HCT116 (cell line): ENCODE measurements at regions not wholly inside any gene's neighbourhood (a gene's known extent, or its start where the extent isn't known, plus 50 kb on each side); places are given as distances from the start of the nearest gene placed in this dataset.
A peak's percentile ranks its signal among the peaks of the same experiment; 100 is the strongest.

Source experiments
- ATAC-seq: fragments of 200-7000 bp; cut with Tn5 transposase; 2 replicates; pipeline ENCODE4 v1.9.1; 2020; ENCODE audit warnings: mild to moderate bottlenecking, moderate library complexity
- BruUV-seq: library from RNA; stranded (reverse); fragments of 400-500 nt; replicated peaks from 2 replicates; lab custom pipeline; 2021; lab: Mats Ljungman, UMichigan
- CTCF ChIA-PET: fragments of 300-600 bp; sonication (Branson Sonifier 250); formaldehyde crosslinking; loops from one replicate; lab custom pipeline; 2021; ENCODE audit warnings: antibody characterized with exemption; lab: Charles Lee
- POLR2A ChIA-PET: fragments of 300-600, 350-600 bp; sonication (Branson Sonifier 250); formaldehyde crosslinking; loops from one replicate; lab custom pipeline; 2021; ENCODE audit warnings: antibody characterized with exemption; lab: Charles Lee
- RAD21 ChIA-PET, 2 experiments: fragments of 300-600 bp; sonication (Branson Sonifier 250); formaldehyde crosslinking; loops; one replicate each; lab custom pipeline; 2023; ENCODE audit warnings: low total read pairs in 2 of 2; ENCODE audit not compliant: uncharacterized antibody in 2 of 2, unreplicated experiment in 2 of 2, low non-redundant PET in 1 of 2; lab: Charles Lee
- DNase-seq: peaks from one replicate; pipeline ENCODE4 v3.0.0-alpha.2; 2010; ENCODE audit warnings: low read depth, low spot score
- H2AFZ ChIP-seq: fragments of 200-600 bp; shearing (Covaris generic), sonication (generic); 2 replicates; pipeline ENCODE4 v1.6.1; 2017; ENCODE audit warnings: low read depth, mixed run types, mixed read lengths, antibody characterized with exemption, low read length; ENCODE audit not compliant: poor library complexity, severe bottlenecking
- H3K27ac ChIP-seq: 2 replicates; pipeline ENCODE4 v1.5.1; 2012; ENCODE audit warnings: low read depth, low read length
- H3K27me3 ChIP-seq: fragments of 200-600 bp; sonication (generic); 2 replicates; pipeline ENCODE4 v1.6.1; 2016; ENCODE audit warnings: mixed run types, low read length, mixed read lengths; ENCODE audit not compliant: insufficient read depth
- H3K36me3 ChIP-seq, 2 experiments: fragments of 200-500 bp in 1 of 2; fragments of 200-600 bp in 1 of 2; sonication (Bioruptor generic) in 1 of 2; sonication (generic) in 1 of 2; 2 replicates each; pipeline versions ENCODE4 v1.5.1 to v1.6.1; 2014 to 2016; ENCODE audit warnings: low read length in 2 of 2, inconsistent platforms in 1 of 2, mixed read lengths in 1 of 2, mixed run types in 1 of 2; ENCODE audit not compliant: insufficient read depth in 2 of 2, control insufficient read depth in 1 of 2
- H3K4me1 ChIP-seq, 2 experiments: fragments of 200-600 bp in 1 of 2; sonication (generic) in 1 of 2; 2 replicates each; pipeline versions ENCODE4 v1.5.1 to v1.6.1; 2012 to 2017; ENCODE audit warnings: low read length in 2 of 2, inconsistent platforms in 1 of 2, mild to moderate bottlenecking in 1 of 2, mixed read lengths in 1 of 2, mixed run types in 1 of 2, moderate library complexity in 1 of 2; ENCODE audit not compliant: insufficient read depth in 2 of 2, control insufficient read depth in 1 of 2
- H3K4me2 ChIP-seq: fragments of 200-600 bp; sonication (generic); 2 replicates; pipeline ENCODE4 v1.6.1; 2017; ENCODE audit warnings: mixed run types, low read length, mixed read lengths
- H3K4me3 ChIP-seq, 2 experiments: fragments of 200-600 bp in 1 of 2; sonication (generic) in 1 of 2; replicated peaks in 1 of 2; 2 replicates each; pipeline ENCODE4 v1.5.1; 2011 to 2016; ENCODE audit warnings: low read length in 2 of 2, control low read depth in 1 of 2, low read depth in 1 of 2, mild to moderate bottlenecking in 1 of 2, mixed read lengths in 1 of 2, mixed run types in 1 of 2
- H3K79me2 ChIP-seq: fragments of 200-600 bp; sonication (generic); 2 replicates; pipeline ENCODE4 v1.6.1; 2017; ENCODE audit warnings: mild to moderate bottlenecking, mixed run types, low read length, moderate library complexity, mixed read lengths; ENCODE audit not compliant: insufficient read depth
- H3K9ac ChIP-seq: fragments of 200-600 bp; sonication (generic); 2 replicates; pipeline ENCODE4 v1.6.1; 2016; ENCODE audit warnings: low read length, mixed read lengths
- H3K9me2 ChIP-seq: fragments of 200-600 bp; sonication (generic), shearing (Covaris generic); 2 replicates; pipeline ENCODE4 v1.6.1; 2017; ENCODE audit warnings: mixed run types, mild to moderate bottlenecking, moderate library complexity; ENCODE audit not compliant: insufficient read depth
- H3K9me3 ChIP-seq, 2 experiments: fragments of 200-500 bp in 1 of 2; fragments of 200-600 bp in 1 of 2; sonication (Bioruptor generic) in 1 of 2; sonication (generic) in 1 of 2; 2 replicates each; pipeline ENCODE4 v1.6.1; 2014 to 2017; ENCODE audit warnings: low read length in 2 of 2, mixed read lengths in 2 of 2, inconsistent platforms in 1 of 2, low read depth in 1 of 2, mild to moderate bottlenecking in 1 of 2, mixed run types in 1 of 2, moderate library complexity in 1 of 2; ENCODE audit not compliant: control insufficient read depth in 1 of 2, insufficient read depth in 1 of 2
- H4K20me1 ChIP-seq: fragments of 200-600 bp; sonication (generic), shearing (Covaris generic); 2 replicates; pipeline ENCODE4 v1.6.1; 2017; ENCODE audit warnings: mixed run types, mild to moderate bottlenecking, moderate library complexity; ENCODE audit not compliant: insufficient read depth
- EGR1 ChIP-seq: IDR thresholded peaks from 2 replicates; pipeline ENCODE4 v1.6.1; 2012; ENCODE audit warnings: low read depth
- EZH2phosphoT487 ChIP-seq: fragments of 200-600 bp; IDR thresholded peaks from 2 replicates; pipeline ENCODE4 v1.6.1; 2018; ENCODE audit warnings: antibody characterized with exemption, borderline replicate concordance
- FOSL1 ChIP-seq: IDR thresholded peaks from 2 replicates; pipeline ENCODE4 v1.6.1; 2012; ENCODE audit warnings: low read depth
- POLR2AphosphoS5 ChIP-seq: IDR thresholded peaks from 2 replicates; pipeline ENCODE4 v1.6.1; 2011; ENCODE audit warnings: mild to moderate bottlenecking, low read depth, low read length, moderate library complexity
- RAD21 ChIP-seq: IDR thresholded peaks from 2 replicates; pipeline ENCODE4 v1.6.1; 2012; ENCODE audit warnings: low read depth, mild to moderate bottlenecking
- YY1 ChIP-seq: IDR thresholded peaks from 2 replicates; pipeline ENCODE4 v1.6.1; 2011; ENCODE audit warnings: low read length, low read depth, moderate library complexity, mild to moderate bottlenecking; ENCODE audit not compliant: insufficient replicate concordance; ENCODE audit errors: extremely low read depth
- ZBTB33 ChIP-seq: IDR thresholded peaks from 2 replicates; pipeline ENCODE4 v1.6.1; 2011; ENCODE audit warnings: mild to moderate bottlenecking, low read length, moderate library complexity; ENCODE audit not compliant: insufficient replicate concordance; ENCODE audit errors: extremely low read depth
- ZNF274 ChIP-seq: fragments of 200-500 bp; sonication (Bioruptor generic); IDR thresholded peaks from 2 replicates; pipeline ENCODE4 v1.6.1; 2014; ENCODE audit warnings: mild to moderate bottlenecking, low read depth, low read length, inconsistent platforms
- intact Hi-C: fragments of 100-400 bp; cut with micrococcal nuclease; formaldehyde crosslinking; loops from 2 replicates; pipeline ENCODE4 v1.10.0; 2022
- TF ChIP-seq, protein P1 (sequence below): IDR thresholded peaks from 2 replicates; pipeline ENCODE4 v1.6.1; 2012
- TF ChIP-seq, protein P2 (sequence below), 3 experiments: fragments of 200-600 bp in 1 of 3; sonication (generic) in 1 of 3; IDR thresholded peaks in 2 of 3; conservative IDR thresholded peaks in 1 of 3; 2 replicates each; pipeline ENCODE4 v1.5.1; 2012 to 2017; ENCODE audit warnings: low read depth in 2 of 3, low read length in 2 of 3, antibody characterized with exemption in 1 of 3, borderline replicate concordance in 1 of 3, control low read depth in 1 of 3, mild to moderate bottlenecking in 1 of 3, mixed read lengths in 1 of 3, mixed run types in 1 of 3, moderate library complexity in 1 of 3; ENCODE audit not compliant: insufficient read depth in 1 of 3

DNA sequence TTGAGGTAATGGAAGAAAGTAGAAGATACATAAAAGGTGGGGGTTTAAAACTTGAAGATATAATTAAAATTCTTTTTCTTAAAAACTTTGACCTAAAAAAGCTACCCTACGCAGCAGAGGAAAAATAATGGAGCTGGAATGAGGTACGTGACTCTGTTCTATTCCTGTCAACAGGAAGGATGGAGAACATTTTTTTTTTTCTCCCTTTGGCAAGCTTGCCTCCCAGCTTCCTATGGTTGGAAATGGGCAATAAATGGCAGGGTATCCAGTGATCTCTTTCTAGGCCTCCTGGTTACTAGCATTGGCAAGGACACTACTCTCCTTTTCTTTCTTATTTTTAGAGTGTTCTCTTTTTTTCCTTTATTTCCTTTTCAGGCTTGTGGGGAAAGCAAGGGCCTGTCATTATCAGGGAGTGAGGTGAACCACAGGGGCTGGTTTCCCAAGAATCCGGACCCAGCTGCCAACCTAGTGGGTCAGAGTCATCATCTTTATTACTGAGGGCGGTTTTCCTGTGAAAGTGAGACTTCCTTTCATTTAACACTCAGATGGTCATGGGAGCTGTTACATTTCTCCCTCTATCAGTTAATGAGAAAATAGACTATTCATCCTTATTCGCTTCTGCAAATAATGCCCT, 224.6 kb downstream of the SPRY1 start:
- Histone ChIP-seq H3K4me2 (no peak overlapping the region), H3K9me3 (no peaks in the 10 kb centered on the region), H3K9me2 (no peaks in the 10 kb centered on the region), H3K4me1 (no peaks in the 10 kb centered on the region), H2AFZ (no peak overlapping the region), H3K36me3 (no peaks in the 10 kb centered on the region), H3K27ac (no peak overlapping the region), H3K4me3 (no peak overlapping the region), H3K9ac (no peak overlapping the region), H3K27me3 (no peaks in the 10 kb centered on the region), H3K79me2 (no peaks in the 10 kb centered on the region), H4K20me1 (no peaks in the 10 kb centered on the region)
- intact Hi-C loops, result no loop called here
- no TSS peak for BruUV-seq
- DNase-seq, result no peak
- ChIA-PET RAD21 (no interaction called here), CTCF (no interaction called here), POLR2A (interaction anchor here (0.6 kb wide), 1 partner anchor 14 kb away, joined by 3 read pairs; no protein-coding TSS in a partner anchor)
- no peak for TF ChIP-seq RAD21
- TF ChIP-seq POLR2AphosphoS5, result no peak
- ATAC-seq, result no peak

- no peaks in the 10 kb centered on the region for H3K36me3 ChIP-seq
- no peak overlapping the region for H3K27ac ChIP-seq
- no peaks in the 10 kb centered on the region for H3K9me3 ChIP-seq
- DNase-seq (no peak), ATAC-seq (no peak)
- no peaks in the 10 kb centered on the region for H3K4me1 ChIP-seq
- H2AFZ ChIP-seq, result no peak overlapping the region
- H3K4me3 ChIP-seq, result no peak overlapping the region
- intact Hi-C loops, result no loop called here
- H3K9ac ChIP-seq, result no peak overlapping the region
- H3K79me2 ChIP-seq, result no peaks in the 10 kb centered on the region
- H3K27me3 ChIP-seq, result no peaks in the 10 kb centered on the region
- ChIA-PET RAD21 (no interaction called here), POLR2A (no interaction called here), CTCF (no interaction called here)
- H4K20me1 ChIP-seq, result no peaks in the 10 kb centered on the region
- H3K4me2 ChIP-seq, result no peak overlapping the region
- TF ChIP-seq, protein P1, sequence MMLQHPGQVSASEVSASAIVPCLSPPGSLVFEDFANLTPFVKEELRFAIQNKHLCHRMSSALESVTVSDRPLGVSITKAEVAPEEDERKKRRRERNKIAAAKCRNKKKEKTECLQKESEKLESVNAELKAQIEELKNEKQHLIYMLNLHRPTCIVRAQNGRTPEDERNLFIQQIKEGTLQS, result no peak
- TF ChIP-seq ZBTB33 (no peak), EZH2phosphoT487 (no peak), EGR1 (no peak), ZNF274 (no peak), POLR2AphosphoS5 (no peak), FOSL1 (no peak), YY1 (no peak)
- TF ChIP-seq, protein P2, sequence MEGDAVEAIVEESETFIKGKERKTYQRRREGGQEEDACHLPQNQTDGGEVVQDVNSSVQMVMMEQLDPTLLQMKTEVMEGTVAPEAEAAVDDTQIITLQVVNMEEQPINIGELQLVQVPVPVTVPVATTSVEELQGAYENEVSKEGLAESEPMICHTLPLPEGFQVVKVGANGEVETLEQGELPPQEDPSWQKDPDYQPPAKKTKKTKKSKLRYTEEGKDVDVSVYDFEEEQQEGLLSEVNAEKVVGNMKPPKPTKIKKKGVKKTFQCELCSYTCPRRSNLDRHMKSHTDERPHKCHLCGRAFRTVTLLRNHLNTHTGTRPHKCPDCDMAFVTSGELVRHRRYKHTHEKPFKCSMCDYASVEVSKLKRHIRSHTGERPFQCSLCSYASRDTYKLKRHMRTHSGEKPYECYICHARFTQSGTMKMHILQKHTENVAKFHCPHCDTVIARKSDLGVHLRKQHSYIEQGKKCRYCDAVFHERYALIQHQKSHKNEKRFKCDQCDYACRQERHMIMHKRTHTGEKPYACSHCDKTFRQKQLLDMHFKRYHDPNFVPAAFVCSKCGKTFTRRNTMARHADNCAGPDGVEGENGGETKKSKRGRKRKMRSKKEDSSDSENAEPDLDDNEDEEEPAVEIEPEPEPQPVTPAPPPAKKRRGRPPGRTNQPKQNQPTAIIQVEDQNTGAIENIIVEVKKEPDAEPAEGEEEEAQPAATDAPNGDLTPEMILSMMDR (IDR thresholded peaks at IDR 0.05 in 2 of 3, conservative IDR thresholded peaks at IDR 0.05 in 1 of 3; ENCODE audit: borderline replicate concordance in 1 of 3, insufficient read depth in 1 of 3, low read depth in 2 of 3, low read length in 2 of 3), result peak in 1 of 3 experiments; percentile 18; a peak in 1 of 6 replicates
- BruUV-seq, result no TSS peak
- no peaks in the 10 kb centered on the region for H3K9me2 ChIP-seq
Measured at GRCh38 chr4:123622572-123622971, 226.0 kb downstream of the SPRY1 start.
